B cell (primary cell): ENCODE measurements at regions not wholly inside any gene's neighbourhood (a gene's known extent, or its start where the extent isn't known, plus 50 kb on each side); places are given as distances from the start of the nearest gene placed in this dataset.

ENCODE experiments used
- CTCF ChIP-seq: fragments of 200-600 bp; IDR thresholded peaks from one replicate; pipeline ENCODE4 v1.8.0; 2022; ENCODE audit warnings: antibody characterized with exemption, mild to moderate bottlenecking
- EZH2 ChIP-seq: IDR thresholded peaks from 2 replicates; pipeline ENCODE4 v1.6.1; 2012; ENCODE audit warnings: borderline replicate concordance, low read depth, mild to moderate bottlenecking, moderate library complexity, low read length; ENCODE audit not compliant: insufficient read depth, poor library complexity, severe bottlenecking

GRCh38 chr7:125773113-125773785 is 843.6 kb upstream of the POT1 start:
- TF ChIP-seq CTCF (no peak), EZH2 (no peak)
